KMS-11 (cell line): ENCODE measurements at regions not wholly inside any gene's neighbourhood (a gene's known extent, or its start where the extent isn't known, plus 50 kb on each side); places are given as distances from the start of the nearest gene placed in this dataset.

Experiments used
- H2AFZ ChIP-seq: fragments of 200-600 bp; sonication (generic); 2 replicates; pipeline ENCODE4 v1.6.1; 2016; ENCODE audit warnings: antibody characterized with exemption, mixed run types, low read depth
- H3K27ac ChIP-seq: fragments of 200-600 bp; sonication (generic); 2 replicates; pipeline ENCODE4 v1.6.1; 2016; ENCODE audit warnings: mild to moderate bottlenecking, mixed run types
- H3K27me3 ChIP-seq: fragments of 200-600 bp; sonication (generic); 2 replicates; pipeline ENCODE4 v1.6.1; 2017; ENCODE audit warnings: mild to moderate bottlenecking, low read depth, mixed run types, moderate library complexity; ENCODE audit not compliant: insufficient read depth
- H3K36me3 ChIP-seq: fragments of 200-600 bp; sonication (generic); 2 replicates; pipeline ENCODE4 v1.6.1; 2017; ENCODE audit warnings: mild to moderate bottlenecking, mixed run types; ENCODE audit not compliant: insufficient read depth
- H3K4me1 ChIP-seq: fragments of 200-600 bp; sonication (generic); 2 replicates; pipeline ENCODE4 v1.6.1; 2016; ENCODE audit warnings: mild to moderate bottlenecking, low read depth, mixed run types; ENCODE audit not compliant: poor library complexity, severe bottlenecking
- H3K4me2 ChIP-seq: fragments of 200-600 bp; sonication (generic); 2 replicates; pipeline ENCODE4 v1.7.0; 2016; ENCODE audit warnings: mild to moderate bottlenecking, mixed run types
- H3K4me3 ChIP-seq: fragments of 200-600 bp; sonication (generic); IDR thresholded peaks from 2 replicates; pipeline ENCODE4 v1.6.1; 2017; ENCODE audit warnings: low read depth, low read length, mixed read lengths; ENCODE audit not compliant: insufficient read depth
- H3K79me2 ChIP-seq: fragments of 200-600 bp; sonication (generic); 2 replicates; pipeline ENCODE4 v1.6.1; 2016; ENCODE audit warnings: low read depth, mixed run types; ENCODE audit not compliant: insufficient read depth
- H3K9ac ChIP-seq: fragments of 200-600 bp; sonication (generic); 2 replicates; pipeline ENCODE4 v1.6.1; 2016; ENCODE audit warnings: mild to moderate bottlenecking, mixed run types
- H4K20me1 ChIP-seq: fragments of 200-600 bp; sonication (generic); 2 replicates; pipeline ENCODE4 v1.6.1; 2016; ENCODE audit warnings: mild to moderate bottlenecking, mixed run types; ENCODE audit not compliant: insufficient read depth
- CTCF ChIP-seq: fragments of 200-600 bp; sonication (generic); conservative IDR thresholded peaks from 2 replicates; pipeline ENCODE4 v1.6.1; 2017; ENCODE audit warnings: low read depth, mild to moderate bottlenecking, antibody characterized with exemption, low read length, moderate library complexity, mixed read lengths

- H2AFZ ChIP-seq = no peak overlapping the region
- TF ChIP-seq CTCF = no peak
Measured at GRCh38 chr2:67666386-67667053, 269.4 kb downstream of the ETAA1 start.

GRCh38 chr2:67667054-67667908 is 270.1 kb downstream of the ETAA1 start:
- H3K27ac ChIP-seq = no peak overlapping the region
- no peak overlapping the region for H2AFZ ChIP-seq
- no peak overlapping the region for H3K4me2 ChIP-seq
- H3K4me3 ChIP-seq = no peak overlapping the region
- TF ChIP-seq CTCF = no peak
- H3K27me3 ChIP-seq = no peaks in the 10 kb centered on the region
- no peaks in the 10 kb centered on the region for H3K79me2 ChIP-seq
- no peak overlapping the region for H3K9ac ChIP-seq
- H3K36me3 ChIP-seq = no peaks in the 10 kb centered on the region
- H3K4me1 ChIP-seq = no peaks in the 10 kb centered on the region
- no peaks in the 10 kb centered on the region for H4K20me1 ChIP-seq

More at GRCh38 chr2:67666386-67667053, 269.4 kb downstream of the ETAA1 start:
- Histone ChIP-seq H3K4me2 (no peak overlapping the region), H3K27ac (no peak overlapping the region), H3K36me3 (no peaks in the 10 kb centered on the region), H3K4me3 (no peak overlapping the region), H4K20me1 (no peaks in the 10 kb centered on the region), H3K9ac (no peak overlapping the region), H3K79me2 (no peaks in the 10 kb centered on the region), H3K4me1 (no peaks in the 10 kb centered on the region), H3K27me3 (no peaks in the 10 kb centered on the region)

- H3K4me3 ChIP-seq = no peak overlapping the region
- no peaks in the 10 kb centered on the region for H3K27me3 ChIP-seq
- no peaks in the 10 kb centered on the region for H3K79me2 ChIP-seq
- no peak overlapping the region for H3K4me2 ChIP-seq
- no peaks in the 10 kb centered on the region for H3K36me3 ChIP-seq
- H3K9ac ChIP-seq = no peak overlapping the region
- no peaks in the 10 kb centered on the region for H4K20me1 ChIP-seq
- H3K27ac ChIP-seq = no peak overlapping the region
- H3K4me1 ChIP-seq = no peaks in the 10 kb centered on the region
- TF ChIP-seq CTCF = no peak
- no peak overlapping the region for H2AFZ ChIP-seq
Measured at GRCh38 chr2:67668538-67668937, 271.4 kb downstream of the ETAA1 start.

GRCh38 chr2:67669168-67669567 is 272.0 kb downstream of the ETAA1 start:
- no peaks in the 10 kb centered on the region for H3K27me3 ChIP-seq
- no peak overlapping the region for H3K4me3 ChIP-seq
- no peaks in the 10 kb centered on the region for H3K36me3 ChIP-seq
- H2AFZ ChIP-seq = no peak overlapping the region
- no peaks in the 10 kb centered on the region for H4K20me1 ChIP-seq
- H3K79me2 ChIP-seq = no peaks in the 10 kb centered on the region
- no peak overlapping the region for H3K9ac ChIP-seq
- H3K27ac ChIP-seq = no peak overlapping the region
- no peak overlapping the region for H3K4me2 ChIP-seq
- H3K4me1 ChIP-seq = no peaks in the 10 kb centered on the region
- no peak for TF ChIP-seq CTCF
